ENCODE measurements at regions not wholly inside any gene's neighbourhood (a gene's known extent, or its start where the extent isn't known, plus 50 kb on each side); places are given as distances from the start of the nearest gene placed in this dataset.

- TF ChIP-seq CTCF (IDR thresholded peaks at IDR 0.05), result no peak
- no peak for TF ChIP-seq POLR2A (IDR thresholded peaks at IDR 0.05)
- TF ChIP-seq POLR2AphosphoS5 (IDR thresholded peaks at IDR 0.05), result no peak
- no peak for TF ChIP-seq EP300 (IDR thresholded peaks at IDR 0.05)
Observed at GRCh38 chrX:144732588-144732987, 514.7 kb upstream of the SPANXN1 start.

Measured in stomach (tissue), 4 donors.